HEK293T (cell line): ENCODE measurements at regions not wholly inside any gene's neighbourhood (a gene's known extent, or its start where the extent isn't known, plus 50 kb on each side); places are given as distances from the start of the nearest gene placed in this dataset.

Experiments
- CTCF ChIA-PET: fragments of 350-600 bp; formaldehyde crosslinking; extraction: SDS; loops from one replicate; lab custom pipeline; 2021; ENCODE audit warnings: antibody characterized with exemption, inconsistent platforms; lab: Yijun Ruan, JAX
- POLR2A ChIA-PET: fragments of 350-600 bp; formaldehyde crosslinking; extraction: SDS; loops from one replicate; lab custom pipeline; 2020; ENCODE audit warnings: antibody characterized with exemption, inconsistent platforms; lab: Yijun Ruan, JAX
- DNase-seq: peaks from one replicate; pipeline ENCODE4 v3.0.0; 2012; ENCODE audit warnings: mixed read lengths; ENCODE audit errors: extremely low spot score
- ARNT ChIP-seq: fragments of 450-650 bp; IDR thresholded peaks from 2 replicates; pipeline ENCODE4 v1.6.1; 2017; ENCODE audit warnings: mild to moderate bottlenecking
- BHLHE40 ChIP-seq: fragments of 450-650 bp; IDR thresholded peaks from 2 replicates; pipeline ENCODE4 v1.6.1; 2016; ENCODE audit warnings: mild to moderate bottlenecking, moderate library complexity, borderline replicate concordance
- CTBP1 ChIP-seq: fragments of 450-650 bp; IDR thresholded peaks from 2 replicates; pipeline ENCODE4 v1.6.1; 2016; ENCODE audit warnings: borderline replicate concordance
- ELF4 ChIP-seq: fragments of 450-650 bp; IDR thresholded peaks from 2 replicates; pipeline ENCODE4 v1.6.1; 2017; ENCODE audit warnings: antibody characterized with exemption
- FOXA1 ChIP-seq: fragments of 450-650 bp; IDR thresholded peaks from 2 replicates; pipeline ENCODE4 v1.6.1; 2016; ENCODE audit warnings: mild to moderate bottlenecking
- FOXK2 ChIP-seq: fragments of 450-650 bp; IDR thresholded peaks from 2 replicates; pipeline ENCODE4 v1.6.1; 2016; ENCODE audit warnings: mild to moderate bottlenecking
- FOXM1 ChIP-seq: fragments of 450-650 bp; IDR thresholded peaks from 2 replicates; pipeline ENCODE4 v1.6.1; 2017; ENCODE audit warnings: mild to moderate bottlenecking, borderline replicate concordance
- HDGF ChIP-seq: fragments of 450-650 bp; IDR thresholded peaks from 2 replicates; pipeline ENCODE4 v1.6.1; 2017; ENCODE audit warnings: antibody characterized with exemption, borderline replicate concordance
- L3MBTL2 ChIP-seq: fragments of 450-650 bp; conservative IDR thresholded peaks from 2 replicates; pipeline ENCODE4 v1.6.1; 2016; ENCODE audit warnings: mild to moderate bottlenecking
- LEF1 ChIP-seq: fragments of 450-650 bp; IDR thresholded peaks from 2 replicates; pipeline ENCODE4 v1.6.1; 2017; ENCODE audit warnings: mild to moderate bottlenecking, borderline replicate concordance
- NFRKB ChIP-seq: fragments of 450-650 bp; IDR thresholded peaks from 2 replicates; pipeline ENCODE4 v1.6.1; 2016; ENCODE audit warnings: mild to moderate bottlenecking, moderate library complexity
- SP1 ChIP-seq: fragments of 450-650 bp; IDR thresholded peaks from 2 replicates; pipeline ENCODE4 v1.6.1; 2017
- SUZ12 ChIP-seq: fragments of 450-650 bp; IDR thresholded peaks from 2 replicates; pipeline ENCODE4 v1.6.1; 2016; ENCODE audit warnings: mild to moderate bottlenecking
- TARDBP ChIP-seq: fragments of 450-650 bp; IDR thresholded peaks from 2 replicates; pipeline ENCODE4 v1.6.1; 2016
- ZNF384 ChIP-seq: fragments of 450-650 bp; IDR thresholded peaks from 2 replicates; pipeline ENCODE4 v1.6.1; 2016
- TF ChIP-seq, protein P1 (sequence below): fragments of 450-650 bp; IDR thresholded peaks from 2 replicates; pipeline ENCODE4 v1.6.1; 2016

- POLR2A ChIA-PET = no interaction called here
- no peak for DNase-seq
- CTCF ChIA-PET = no interaction called here
- TF ChIP-seq L3MBTL2 = no peak
- TF ChIP-seq SP1 = no peak
- TF ChIP-seq ZNF384 = no peak
- no peak for TF ChIP-seq FOXM1
- TF ChIP-seq ELF4 = no peak
- no peak for TF ChIP-seq TARDBP
Observed at GRCh38 chr20:60428651-60429050, 470.4 kb downstream of the CDH26 start.

- ChIA-PET CTCF (no interaction called here), POLR2A (no interaction called here)
- no peak for DNase-seq
- TF ChIP-seq SUZ12 = no peak
- no peak for TF ChIP-seq HDGF
- no peak for TF ChIP-seq FOXK2
- no peak for TF ChIP-seq ELF4
- no peak for TF ChIP-seq TARDBP
- no peak for TF ChIP-seq LEF1
- TF ChIP-seq SP1 = no peak
- TF ChIP-seq CTBP1 = no peak
- no peak for TF ChIP-seq ZNF384
- no peak for TF ChIP-seq NFRKB
- TF ChIP-seq FOXA1 = no peak
- TF ChIP-seq FOXM1 = no peak
- TF ChIP-seq L3MBTL2 = no peak
- TF ChIP-seq, protein P1, sequence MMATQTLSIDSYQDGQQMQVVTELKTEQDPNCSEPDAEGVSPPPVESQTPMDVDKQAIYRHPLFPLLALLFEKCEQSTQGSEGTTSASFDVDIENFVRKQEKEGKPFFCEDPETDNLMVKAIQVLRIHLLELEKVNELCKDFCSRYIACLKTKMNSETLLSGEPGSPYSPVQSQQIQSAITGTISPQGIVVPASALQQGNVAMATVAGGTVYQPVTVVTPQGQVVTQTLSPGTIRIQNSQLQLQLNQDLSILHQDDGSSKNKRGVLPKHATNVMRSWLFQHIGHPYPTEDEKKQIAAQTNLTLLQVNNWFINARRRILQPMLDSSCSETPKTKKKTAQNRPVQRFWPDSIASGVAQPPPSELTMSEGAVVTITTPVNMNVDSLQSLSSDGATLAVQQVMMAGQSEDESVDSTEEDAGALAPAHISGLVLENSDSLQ = no peak
- no peak for TF ChIP-seq BHLHE40
- TF ChIP-seq ARNT = no peak
Observed at GRCh38 chr20:60430516-60431001, 472.3 kb downstream of the CDH26 start.

DNA sequence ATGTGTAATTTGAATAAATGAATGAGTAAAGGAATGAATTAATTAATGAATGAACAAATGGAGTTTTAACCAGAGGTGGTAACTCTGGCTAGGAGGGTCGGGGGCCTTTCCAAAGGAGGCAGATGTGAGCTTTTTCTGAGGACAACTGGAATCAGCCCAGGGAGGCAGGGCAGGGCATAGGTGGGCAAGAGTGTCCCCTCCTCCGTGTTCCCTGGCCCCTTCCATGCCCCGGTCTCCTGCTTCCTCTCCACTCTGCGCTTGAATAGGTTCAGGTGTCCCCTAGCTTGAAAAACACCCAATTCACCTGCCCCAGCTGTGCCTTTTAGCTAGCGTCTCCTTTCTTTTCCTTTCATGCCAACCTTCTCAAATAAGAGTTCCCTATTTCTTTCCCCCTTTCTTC lies 473.1 kb downstream of the CDH26 start:
- ChIA-PET POLR2A (no interaction called here), CTCF (no interaction called here)
- DNase-seq = no peak
- TF ChIP-seq FOXA1 (no peak), SP1 (no peak), FOXM1 (no peak), ARNT (no peak), NFRKB (no peak)

GRCh38 chr20:60437418-60437817 lies 479.2 kb downstream of the CDH26 start:
- CTCF ChIA-PET = no interaction called here
- DNase-seq = no peak
- POLR2A ChIA-PET = no interaction called here
- TF ChIP-seq BHLHE40 (no peak), ZNF384 (no peak)

GRCh38 chr20:60446267-60447111 lies 488.3 kb downstream of the CDH26 start:
- DNase-seq = no peak
- ChIA-PET POLR2A (no interaction called here), CTCF (no interaction called here)
- TF ChIP-seq SUZ12 (no peak), NFRKB (no peak), HDGF (no peak), ARNT (no peak), CTBP1 (no peak), ELF4 (no peak), TARDBP (no peak), FOXM1 (no peak), L3MBTL2 (no peak), SP1 (no peak), ZNF384 (no peak), FOXK2 (no peak)

DNA sequence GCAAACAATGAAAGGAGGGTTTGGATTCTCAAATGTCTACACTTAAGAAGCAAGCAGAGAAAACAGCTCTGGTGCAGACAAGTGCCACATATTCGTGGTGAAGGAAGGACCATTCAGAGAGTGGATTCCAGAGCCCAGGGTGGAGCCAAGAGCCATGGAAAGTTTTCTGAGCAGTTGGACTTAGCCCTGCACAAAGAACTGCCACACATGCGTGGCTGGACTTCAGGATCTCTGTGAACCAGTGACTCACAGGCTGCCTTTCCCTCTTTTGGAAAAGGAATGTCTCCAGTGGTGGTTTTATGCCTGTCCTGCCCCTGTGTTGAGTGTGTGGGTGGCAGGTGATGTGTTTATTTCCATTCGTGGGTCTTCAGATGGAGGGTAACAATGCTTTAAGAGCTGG lies 489.5 kb downstream of the CDH26 start:
- DNase-seq = no peak
- CTCF ChIA-PET = no interaction called here
- TF ChIP-seq TARDBP (no peak), L3MBTL2 (no peak), ZNF384 (no peak), BHLHE40 (no peak), SUZ12 (no peak), FOXA1 (no peak), FOXK2 (no peak), ARNT (no peak), CTBP1 (no peak), SP1 (no peak), FOXM1 (no peak), HDGF (no peak), NFRKB (no peak), ELF4 (no peak), LEF1 (no peak)
- TF ChIP-seq, protein P1 = no peak
- POLR2A ChIA-PET = no interaction called here
